H9 (cell line): ENCODE measurements at regions not wholly inside any gene's neighbourhood (a gene's known extent, or its start where the extent isn't known, plus 50 kb on each side); places are given as distances from the start of the nearest gene placed in this dataset.
"Not testable (repeated sequence)": the region's sequence is repeated elsewhere in the genome, so short reads cannot be mapped to it uniquely, and the experiment has no call there.

ENCODE experiments used
- DNase-seq: peaks from one replicate; pipeline ENCODE4 v3.0.0-alpha.2; 2017
- H2AFZ ChIP-seq: one replicate; pipeline ENCODE4 v1.6.1; 2013; ENCODE audit warnings: mild to moderate bottlenecking, low read length, control low read depth, moderate library complexity
- H2AK5ac ChIP-seq: 2 replicates; pipeline ENCODE4 v1.6.1; 2013; ENCODE audit warnings: low read length, control low read depth, mixed read lengths; ENCODE audit not compliant: insufficient read length
- H2BK120ac ChIP-seq: one replicate; pipeline ENCODE4 v1.6.1; 2013; ENCODE audit warnings: low read depth, mild to moderate bottlenecking, low read length, control low read depth, inconsistent platforms; ENCODE audit not compliant: poor library complexity, severe bottlenecking
- H2BK12ac ChIP-seq: 2 replicates; pipeline ENCODE4 v1.6.1; 2013; ENCODE audit warnings: low read length, control low read depth, mixed read lengths, low read depth; ENCODE audit not compliant: insufficient read length
- H2BK15ac ChIP-seq: 2 replicates; pipeline ENCODE4 v1.6.1; 2013; ENCODE audit warnings: low read depth, low read length, control low read depth
- H2BK20ac ChIP-seq: one replicate; pipeline ENCODE4 v1.6.1; 2013; ENCODE audit warnings: low read depth, mild to moderate bottlenecking, low read length, control low read depth, inconsistent platforms; ENCODE audit not compliant: poor library complexity, severe bottlenecking
- H2BK5ac ChIP-seq: 2 replicates; pipeline ENCODE4 v1.6.1; 2013; ENCODE audit warnings: low read length, control low read depth, mixed read lengths; ENCODE audit not compliant: insufficient read length
- H3K14ac ChIP-seq: 2 replicates; pipeline ENCODE4 v1.6.1; 2013; ENCODE audit warnings: low read length, control low read depth; ENCODE audit not compliant: insufficient read depth
- H3K18ac ChIP-seq: 2 replicates; pipeline ENCODE4 v1.6.1; 2013; ENCODE audit warnings: low read depth, mild to moderate bottlenecking, mixed read lengths, low read length, control low read depth; ENCODE audit not compliant: insufficient read length
- H3K23ac ChIP-seq: 2 replicates; pipeline ENCODE4 v1.6.1; 2013; ENCODE audit warnings: low read length, control low read depth, mixed read lengths, low read depth; ENCODE audit not compliant: insufficient read length
- H3K23me2 ChIP-seq: 2 replicates; pipeline ENCODE4 v1.6.1; 2013; ENCODE audit warnings: low read depth, mild to moderate bottlenecking, mixed read lengths, low read length, control low read depth; ENCODE audit not compliant: insufficient read length, poor library complexity, severe bottlenecking
- H3K27ac ChIP-seq: 2 replicates; pipeline ENCODE4 v1.5.1; 2013; ENCODE audit warnings: low read length, control low read depth, mixed read lengths, low read depth; ENCODE audit not compliant: insufficient read length
- H3K27me3 ChIP-seq: 2 replicates; pipeline ENCODE4 v1.6.1; 2013; ENCODE audit warnings: low read length, control low read depth, inconsistent platforms; ENCODE audit not compliant: insufficient read depth
- H3K4ac ChIP-seq: 2 replicates; pipeline ENCODE4 v1.6.1; 2013; ENCODE audit warnings: low read depth, mild to moderate bottlenecking, control low read depth, inconsistent platforms, low read length, moderate library complexity
- H3K4me1 ChIP-seq: 2 replicates; pipeline ENCODE4 v1.6.1; 2013; ENCODE audit warnings: low read length, control low read depth, inconsistent platforms; ENCODE audit not compliant: insufficient read depth
- H3K4me2 ChIP-seq: 2 replicates; pipeline ENCODE4 v1.6.1; 2013; ENCODE audit warnings: low read length, control low read depth, mixed read lengths; ENCODE audit not compliant: insufficient read length, insufficient read depth
- H3K56ac ChIP-seq: 2 replicates; pipeline ENCODE4 v1.6.1; 2013; ENCODE audit warnings: low read depth, mild to moderate bottlenecking, mixed read lengths, low read length, control low read depth; ENCODE audit not compliant: insufficient read length
- H3K79me1 ChIP-seq: 2 replicates; pipeline ENCODE4 v1.6.1; 2013; ENCODE audit warnings: low read depth, mild to moderate bottlenecking, moderate library complexity, low read length, control low read depth, inconsistent platforms; ENCODE audit not compliant: insufficient read depth, poor library complexity, severe bottlenecking
- H3K79me2 ChIP-seq: 2 replicates; pipeline ENCODE4 v1.6.1; 2013; ENCODE audit warnings: low read length, control low read depth, inconsistent platforms; ENCODE audit not compliant: insufficient read depth
- H3K9ac ChIP-seq: 2 replicates; pipeline ENCODE4 v1.6.1; 2013; ENCODE audit warnings: low read length, control low read depth, mixed read lengths; ENCODE audit not compliant: insufficient read length; ENCODE audit errors: extremely low read depth
- H3K9me3 ChIP-seq: one replicate; pipeline ENCODE4 v1.6.1; 2013; ENCODE audit warnings: low read depth, low read length, inconsistent platforms; ENCODE audit not compliant: control insufficient read depth
- H3T11ph ChIP-seq: one replicate; pipeline ENCODE4 v1.6.1; 2013; ENCODE audit warnings: mild to moderate bottlenecking, low read length, control low read depth, inconsistent platforms
- H4K20me1 ChIP-seq: one replicate; pipeline ENCODE4 v1.6.1; 2013; ENCODE audit not compliant: control insufficient read depth, insufficient read length, insufficient read depth
- H4K5ac ChIP-seq: 2 replicates; pipeline ENCODE4 v1.6.1; 2013; ENCODE audit warnings: low read depth, mild to moderate bottlenecking, mixed read lengths, low read length, control low read depth; ENCODE audit not compliant: insufficient read length
- H4K8ac ChIP-seq: replicated peaks from 2 replicates; pipeline ENCODE4 v1.6.1; 2013; ENCODE audit warnings: low read length, control low read depth, mixed read lengths, low read depth; ENCODE audit not compliant: insufficient read length
- H4K91ac ChIP-seq: 2 replicates; pipeline ENCODE4 v1.6.1; 2013; ENCODE audit warnings: low read depth, mild to moderate bottlenecking, moderate library complexity, mixed read lengths, low read length, control low read depth; ENCODE audit not compliant: insufficient read length
- H3K27ac Mint-ChIP-seq, 3 experiments: 2 replicates in 2 of 3; 3 replicates in 1 of 3; pipeline ENCODE4 v1.8.0; 2020 to 2021; ENCODE audit warnings: mixed read lengths in 3 of 3, mild to moderate bottlenecking in 1 of 3, moderate library complexity in 1 of 3
- H3K27me3 Mint-ChIP-seq: 2 replicates; pipeline ENCODE4 v1.8.0; 2021; ENCODE audit warnings: low read depth, mild to moderate bottlenecking, moderate library complexity, mixed read lengths
- H3K36me3 Mint-ChIP-seq, 3 experiments: 2 replicates in 2 of 3; 3 replicates in 1 of 3; pipeline ENCODE4 v1.8.0; 2020 to 2021; ENCODE audit warnings: low read depth in 3 of 3, mixed read lengths in 3 of 3; ENCODE audit not compliant: insufficient read depth in 1 of 3
- H3K4me1 Mint-ChIP-seq, 2 experiments: 2 replicates each; pipeline ENCODE4 v1.8.0; 2020; ENCODE audit warnings: mixed read lengths in 2 of 2
- H3K4me3 Mint-ChIP-seq, 2 experiments: 2 replicates in 1 of 2; 3 replicates in 1 of 2; pipeline ENCODE4 v1.8.0; 2020 to 2021; ENCODE audit warnings: mild to moderate bottlenecking in 2 of 2, mixed read lengths in 2 of 2, moderate library complexity in 1 of 2
- H3K9me3 Mint-ChIP-seq, 2 experiments: 2 replicates in 1 of 2; 3 replicates in 1 of 2; pipeline ENCODE4 v1.8.0; 2020; ENCODE audit warnings: mild to moderate bottlenecking in 2 of 2, mixed read lengths in 2 of 2, moderate library complexity in 1 of 2
- WGBS: extraction: QIAGEN DNeasy Blood & Tissue Kit; methylation state at CpG from one replicate; pipeline ENCODE4 v1.1.7; 2013; ENCODE audit warnings: missing lambda C conversion rate, low lambda C conversion rate, mixed read lengths; ENCODE audit not compliant: insufficient read length; ENCODE audit errors: extremely low coverage; 5-methylcytosine and 5-hydroxymethylcytosine counted together

- H3K23ac ChIP-seq, H3K79me2 ChIP-seq, DNase-seq, H2BK15ac ChIP-seq, H3K4ac ChIP-seq, H3T11ph ChIP-seq, H3K27ac Mint-ChIP-seq, H4K20me1 ChIP-seq, H3K27me3 Mint-ChIP-seq, H3K36me3 Mint-ChIP-seq, H3K4me1 ChIP-seq, H3K9ac ChIP-seq, H3K79me1 ChIP-seq, H2AFZ ChIP-seq, H2BK5ac ChIP-seq, H3K56ac ChIP-seq, H3K4me2 ChIP-seq, H2BK120ac ChIP-seq, H2BK20ac ChIP-seq, H4K5ac ChIP-seq, H3K23me2 ChIP-seq, H3K27ac ChIP-seq, H2AK5ac ChIP-seq, H3K4me1 Mint-ChIP-seq, H4K91ac ChIP-seq, H3K9me3 ChIP-seq, H3K18ac ChIP-seq, H3K27me3 ChIP-seq, H4K8ac ChIP-seq, H3K14ac ChIP-seq, H3K4me3 Mint-ChIP-seq, H2BK12ac ChIP-seq: not testable (repeated sequence)
- WGBS: no CpG with 5 or more reads among the region's 6 CpGs
- peaks cover 48 to 77% of the 10 kb centered on the region in 2 experiments for H3K9me3 Mint-ChIP-seq
These were observed 212.6 kb upstream of the FRG1 start for GRCh38 chr4:189727982-189728638.

DNA sequence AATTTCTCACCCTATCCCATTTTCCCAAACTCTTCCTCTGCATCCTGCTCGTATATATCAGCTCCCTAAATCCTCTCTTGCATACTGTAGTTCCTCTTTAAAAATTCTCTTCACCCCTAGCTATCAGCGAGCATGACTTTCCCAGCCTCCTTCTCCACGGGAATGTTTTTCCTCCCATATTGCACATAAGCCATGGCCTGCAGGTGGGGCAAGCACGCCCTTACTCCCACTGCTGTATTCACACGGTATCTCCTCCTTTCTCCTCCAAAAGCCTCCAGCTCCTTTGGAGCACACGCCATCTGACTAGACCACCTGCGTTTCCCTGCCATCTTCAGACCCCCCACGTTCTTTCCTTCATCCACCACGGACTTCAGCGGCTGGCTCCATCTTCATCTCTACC is 208.7 kb upstream of the FRG1 start:
- H3K4me3 Mint-ChIP-seq, H3K27me3 Mint-ChIP-seq, H3K14ac ChIP-seq, H3K23ac ChIP-seq, H2AK5ac ChIP-seq, H3K4me1 Mint-ChIP-seq, H3T11ph ChIP-seq, H3K79me1 ChIP-seq, H3K27me3 ChIP-seq, H2BK120ac ChIP-seq, H2BK12ac ChIP-seq, H4K91ac ChIP-seq, H3K4ac ChIP-seq, H3K56ac ChIP-seq, H2AFZ ChIP-seq, H3K9me3 ChIP-seq, H3K18ac ChIP-seq, H3K4me2 ChIP-seq, H4K8ac ChIP-seq, H3K9ac ChIP-seq, H4K20me1 ChIP-seq, H2BK15ac ChIP-seq, H3K27ac ChIP-seq, H3K23me2 ChIP-seq, H2BK5ac ChIP-seq, H3K4me1 ChIP-seq, H4K5ac ChIP-seq, H3K79me2 ChIP-seq, H2BK20ac ChIP-seq: not testable (repeated sequence)
- H3K27ac Mint-ChIP-seq: peak overlapping the region in 1 of 3 experiments; percentile 46; a peak in 1 of 7 replicates
- WGBS: no CpG with 5 or more reads among the region's 10 CpGs
- peak; percentile 33 for DNase-seq
- peaks cover 55 to 82% of the 10 kb centered on the region in 2 experiments for H3K9me3 Mint-ChIP-seq
- H3K36me3 Mint-ChIP-seq: peaks cover 2 to 19% (median 16%) of the 10 kb centered on the region in 3 experiments; a peak in 5 of 7 replicates
